ENCODE measurements at regions not wholly inside any gene's neighbourhood (a gene's known extent, or its start where the extent isn't known, plus 50 kb on each side); places are given as distances from the start of the nearest gene placed in this dataset.

GRCh38 chr9:115413766-115414382 lies 295.9 kb upstream of the TNC start:
- ATAC-seq, result no peak
- Histone ChIP-seq H3K36me3 (ENCODE audit: control insufficient read depth, insufficient read depth, low read length) (no peaks in the 10 kb centered on the region), H3K27ac (ENCODE audit: low read length) (no peak overlapping the region), H3K4me3 (ENCODE audit: low read depth in 2 of 2, low read length in 2 of 2) (no peak overlapping the region), H3K27me3 (ENCODE audit: control insufficient read depth, insufficient read depth, low read length) (no peaks in the 10 kb centered on the region), H3K4me1 (ENCODE audit: control insufficient read depth, insufficient read depth, low read length) (no peaks in the 10 kb centered on the region), H3K9me3 (ENCODE audit: control insufficient read depth, insufficient read depth, low read depth, low read length) (no peaks in the 10 kb centered on the region)
- in situ Hi-C loops (cut with HindIII; ENCODE audit: low pct_unique_long_range_greater_than_20kb, low sequenced_read_pairs), result no loop called here
- DNase-seq (ENCODE audit: low read depth, low spot score), result no peak
- TF ChIP-seq CTCF (IDR thresholded peaks at IDR 0.05), result no peak
- ChIA-PET CTCF (no interaction called here), POLR2A (no interaction called here)
- BruUV-seq (replicated peaks), result no TSS peak
- intact Hi-C loops (cut with micrococcal nuclease; ENCODE audit: unreplicated experiment), result no loop called here

GRCh38 chr9:115414561-115414960 lies 296.6 kb upstream of the TNC start:
- intact Hi-C loops (cut with micrococcal nuclease; ENCODE audit: unreplicated experiment) (no loop called here), in situ Hi-C loops (cut with HindIII; ENCODE audit: low pct_unique_long_range_greater_than_20kb, low sequenced_read_pairs) (no loop called here)
- Histone ChIP-seq H3K36me3 (ENCODE audit: control insufficient read depth, insufficient read depth, low read length) (no peaks in the 10 kb centered on the region), H3K9me3 (ENCODE audit: control insufficient read depth, insufficient read depth, low read depth, low read length) (no peaks in the 10 kb centered on the region), H3K27me3 (ENCODE audit: control insufficient read depth, insufficient read depth, low read length) (no peaks in the 10 kb centered on the region), H3K27ac (ENCODE audit: low read length) (no peak overlapping the region), H3K4me3 (ENCODE audit: low read depth in 2 of 2, low read length in 2 of 2) (no peak overlapping the region), H3K4me1 (ENCODE audit: control insufficient read depth, insufficient read depth, low read length) (no peaks in the 10 kb centered on the region)
- no TSS peak for BruUV-seq (replicated peaks)
- TF ChIP-seq TCF7L2 (IDR thresholded peaks at IDR 0.05; ENCODE audit: low read depth, low read length), result no peak
- no peak for TF ChIP-seq SIN3A (IDR thresholded peaks at IDR 0.05; ENCODE audit: borderline replicate concordance, insufficient read depth, low read depth, low read length)
- no peak for TF ChIP-seq POLR2AphosphoS5 (IDR thresholded peaks at IDR 0.05; ENCODE audit: low read depth, low read length)
- TF ChIP-seq CTCF (IDR thresholded peaks at IDR 0.05), result no peak
- no peak for TF ChIP-seq REST (IDR thresholded peaks at IDR 0.05; ENCODE audit: insufficient read depth in 1 of 2, low read depth in 2 of 2, low read length in 1 of 2)
- DNase-seq (ENCODE audit: low read depth, low spot score) (no peak), ATAC-seq (no peak)
- ChIA-PET CTCF (no interaction called here), POLR2A (no interaction called here)
